ENCODE measurements at regions not wholly inside any gene's neighbourhood (a gene's known extent, or its start where the extent isn't known, plus 50 kb on each side); places are given as distances from the start of the nearest gene placed in this dataset.
A peak's percentile ranks its signal among the peaks of the same experiment; 100 is the strongest.

DNA sequence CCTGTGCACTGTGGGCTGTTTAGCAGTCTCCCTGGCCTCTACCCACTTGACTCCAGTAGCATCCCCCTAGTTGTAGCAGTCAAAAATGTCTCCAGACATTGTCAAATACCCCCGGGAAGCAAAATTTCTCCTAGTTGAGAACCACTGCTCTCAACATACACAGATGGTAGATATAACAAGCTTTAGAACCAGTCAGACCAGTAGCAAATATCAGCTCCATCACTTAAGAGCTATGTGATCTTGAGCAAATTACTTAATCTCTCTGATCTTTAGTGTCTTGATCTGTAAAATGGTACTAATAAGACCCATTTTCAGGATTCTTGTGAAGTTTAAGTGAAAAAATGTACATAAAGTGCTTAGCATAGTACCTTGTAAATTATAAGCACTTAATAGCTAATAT lies 96.2 kb downstream of the DUSP6 start:
- no peak for DNase-seq (ENCODE audit: low read depth)

DNA sequence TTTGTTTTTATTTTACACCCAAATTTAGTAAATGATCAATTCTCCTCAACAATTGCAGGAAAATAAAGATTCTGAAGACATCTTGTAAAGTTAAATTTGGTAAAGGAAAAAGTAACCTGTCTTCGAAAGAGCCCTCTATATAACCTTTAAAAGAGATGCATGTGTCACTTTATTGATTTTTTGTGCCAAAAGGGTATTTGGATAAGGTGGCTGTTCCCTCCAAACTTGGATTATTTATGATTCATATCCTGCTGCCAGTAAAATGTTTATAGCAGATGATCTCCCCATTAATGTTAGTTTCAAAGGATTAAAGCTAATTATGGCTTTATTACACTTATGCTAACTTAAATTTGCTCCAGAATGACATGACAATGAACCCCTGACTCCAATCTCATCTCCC lies 98.8 kb downstream of the DUSP6 start:
- DNase-seq (ENCODE audit: low read depth): no peak

DNA sequence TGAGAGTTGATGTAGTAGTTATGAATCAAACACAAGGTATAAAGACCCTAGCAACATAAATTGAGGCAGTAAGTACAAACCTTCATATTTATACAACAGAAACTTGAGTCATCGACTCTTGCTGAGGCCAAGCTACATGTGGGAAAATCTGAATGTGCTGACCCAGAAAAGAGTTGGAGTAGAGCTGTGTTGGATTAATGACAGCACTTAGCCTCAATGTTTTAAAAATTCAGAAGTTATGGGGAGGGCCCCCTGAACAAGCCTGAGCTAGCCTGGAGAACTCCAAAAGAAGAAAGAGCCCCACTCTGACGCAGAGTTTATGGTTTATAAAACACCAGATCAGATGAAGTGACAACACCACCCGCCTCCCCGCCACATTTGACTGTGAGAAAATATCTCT lies 100.0 kb downstream of the DUSP6 start:
- no peak for DNase-seq (ENCODE audit: low read depth)

DNA sequence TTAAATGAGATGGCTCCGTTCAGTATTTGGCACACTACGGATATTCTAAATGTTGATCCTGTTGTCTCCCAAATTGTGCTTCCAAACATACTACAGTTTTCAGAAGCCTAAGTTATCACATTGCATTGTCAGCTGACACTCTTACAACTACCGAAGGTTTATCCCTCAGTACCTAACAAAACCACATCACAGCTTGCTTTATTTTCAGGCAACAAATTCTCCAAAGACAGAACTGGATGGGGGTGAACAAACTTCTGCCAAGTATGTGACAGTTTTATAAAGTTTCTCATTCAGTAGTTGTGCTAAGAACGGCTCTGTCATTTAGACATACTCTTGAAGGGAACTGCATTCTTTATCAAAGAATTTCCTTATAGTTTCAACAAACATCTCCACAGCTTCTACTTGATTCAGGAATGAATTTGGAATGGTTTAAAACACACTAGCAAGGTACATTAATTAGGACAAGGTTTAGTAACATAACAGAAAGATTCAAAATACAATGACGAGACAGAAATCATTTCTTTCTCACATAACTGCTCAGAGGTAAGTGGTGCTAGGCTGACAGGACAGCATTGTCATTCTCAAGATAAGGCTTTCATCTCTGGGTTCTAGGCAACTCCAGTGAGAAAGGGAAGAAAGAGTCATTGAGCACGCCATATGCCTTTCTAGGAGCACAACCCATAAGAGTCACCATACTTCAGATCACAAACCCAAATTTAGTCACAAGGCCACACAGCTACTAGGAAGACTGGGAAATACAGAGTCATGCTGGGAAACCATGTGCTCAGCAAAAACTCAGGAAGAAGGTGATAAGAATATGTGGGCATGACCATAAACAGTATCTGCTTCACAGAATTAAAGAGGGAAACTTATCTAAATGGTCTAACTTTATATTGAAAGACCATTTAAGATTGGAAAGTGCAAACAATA lies 100.7 kb downstream of the DUSP6 start:
- no peak for DNase-seq (ENCODE audit: low read depth)

DNA sequence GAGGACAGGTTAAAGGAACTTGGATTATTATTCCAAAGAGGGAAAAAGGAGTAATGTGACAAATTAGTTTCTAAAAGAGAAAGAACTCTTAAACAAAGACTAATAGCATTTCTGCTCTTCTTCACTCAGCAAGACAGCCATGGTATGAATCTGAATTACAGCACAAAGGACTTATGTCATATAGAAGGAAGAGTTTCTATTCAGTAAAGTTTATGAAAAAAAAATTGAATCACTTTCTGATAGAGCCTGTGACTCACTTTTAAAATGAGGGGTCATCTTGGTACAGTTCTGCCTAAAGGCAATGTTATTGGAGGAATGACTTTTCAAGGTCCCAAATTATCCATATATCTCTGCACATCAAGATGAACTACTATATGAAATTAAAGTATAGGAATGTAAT lies 101.7 kb downstream of the DUSP6 start:
- DNase-seq (ENCODE audit: low read depth): no peak

DNA sequence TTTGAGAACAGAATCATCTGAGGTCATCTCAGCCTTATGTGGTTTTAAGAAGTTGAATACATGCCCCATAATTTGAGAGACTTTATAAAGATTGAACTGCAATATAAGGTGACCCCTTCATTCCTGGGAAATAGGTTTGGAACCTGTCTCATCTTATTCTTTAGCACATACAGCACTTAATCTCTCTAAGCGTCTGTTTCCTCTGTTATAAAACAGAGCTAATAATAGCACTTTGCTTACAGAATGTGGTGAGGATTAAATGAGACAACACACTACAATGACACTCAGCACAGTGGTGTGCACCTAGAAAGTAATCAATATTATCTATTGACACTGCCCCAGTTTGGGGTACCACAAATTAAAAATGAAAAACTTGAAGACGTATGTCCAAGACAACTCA lies 102.1 kb downstream of the DUSP6 start:
- no peak for DNase-seq (ENCODE audit: low read depth)

DNA sequence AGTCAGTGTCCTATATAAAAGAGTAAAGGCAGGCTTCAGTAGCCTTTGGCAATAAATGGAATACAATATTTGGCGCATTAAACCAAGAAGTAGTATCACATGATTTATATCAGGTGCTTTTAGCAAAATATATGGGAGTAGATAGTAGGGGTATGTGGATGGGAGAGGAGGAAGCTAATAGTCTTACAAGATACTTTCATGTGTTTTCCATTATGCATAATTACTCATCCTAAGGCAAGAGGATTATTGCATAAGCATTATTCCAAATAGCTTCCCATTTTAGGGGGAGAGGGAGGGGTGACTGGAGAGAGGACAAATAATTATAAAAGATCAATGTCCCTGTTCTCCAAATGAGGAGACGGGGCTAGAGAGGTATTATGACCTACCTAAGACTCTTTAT lies 104.3 kb downstream of the DUSP6 start:
- no peak for DNase-seq (ENCODE audit: low read depth)

DNA sequence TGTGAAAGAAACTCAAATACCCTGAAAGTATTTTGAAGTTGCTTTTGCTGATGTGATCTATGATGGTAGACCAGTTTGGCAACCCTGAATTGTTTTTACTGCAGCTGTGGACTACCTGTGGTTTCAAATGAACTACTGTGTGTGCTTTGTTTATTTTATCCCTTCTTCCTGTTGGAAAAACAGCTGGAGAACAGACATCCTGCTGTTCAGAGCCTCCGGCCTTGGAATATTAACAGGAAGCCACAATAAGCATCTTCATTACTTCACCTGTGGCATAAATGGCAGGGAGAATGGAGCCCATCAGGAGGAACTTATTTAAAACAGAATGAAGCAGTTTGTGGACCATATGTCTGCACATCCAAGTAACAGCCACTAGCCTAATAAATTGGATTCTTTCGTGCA lies 104.8 kb downstream of the DUSP6 start:
- DNase-seq (ENCODE audit: low read depth): no peak

DNA sequence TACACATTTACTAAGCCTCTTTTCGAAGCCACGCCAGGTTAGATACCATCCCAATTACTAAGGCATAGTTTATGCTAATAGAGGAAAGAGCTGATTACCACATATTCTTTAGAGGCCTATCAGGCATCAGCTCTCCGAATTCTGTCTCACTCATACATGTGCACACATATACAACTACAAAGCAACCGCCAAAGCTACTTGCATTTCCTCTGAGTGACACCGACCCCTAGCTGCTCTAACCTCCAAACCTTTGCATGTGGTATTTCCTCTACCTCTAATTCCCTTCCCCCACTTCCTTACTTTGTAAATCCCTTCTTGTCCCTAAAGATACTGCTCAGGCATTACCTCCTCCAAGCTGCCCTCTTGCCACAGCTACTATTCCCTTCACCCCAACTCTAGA lies 107.2 kb downstream of the DUSP6 start:
- no peak for DNase-seq (ENCODE audit: low read depth)

DNA sequence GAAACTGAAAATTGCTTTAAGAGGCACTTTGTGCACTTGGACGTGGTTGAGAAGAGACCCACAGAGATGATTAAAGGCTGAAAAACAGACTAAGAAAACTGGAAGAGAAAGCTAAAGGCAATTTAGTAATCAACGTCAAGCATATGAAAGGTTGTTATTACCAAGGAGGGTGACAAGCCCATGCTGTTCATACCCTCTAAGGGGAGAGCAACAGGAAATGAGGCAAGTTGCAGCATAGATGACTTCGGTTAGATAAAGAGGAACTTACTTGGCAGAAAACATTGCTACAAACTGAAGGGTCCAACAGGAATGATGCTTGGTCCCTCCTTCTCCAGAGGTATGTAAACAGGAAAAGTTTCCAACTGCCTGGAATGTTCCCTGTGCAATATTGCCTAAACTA lies 107.8 kb downstream of the DUSP6 start:
- no peak for DNase-seq (ENCODE audit: low read depth)

DNA sequence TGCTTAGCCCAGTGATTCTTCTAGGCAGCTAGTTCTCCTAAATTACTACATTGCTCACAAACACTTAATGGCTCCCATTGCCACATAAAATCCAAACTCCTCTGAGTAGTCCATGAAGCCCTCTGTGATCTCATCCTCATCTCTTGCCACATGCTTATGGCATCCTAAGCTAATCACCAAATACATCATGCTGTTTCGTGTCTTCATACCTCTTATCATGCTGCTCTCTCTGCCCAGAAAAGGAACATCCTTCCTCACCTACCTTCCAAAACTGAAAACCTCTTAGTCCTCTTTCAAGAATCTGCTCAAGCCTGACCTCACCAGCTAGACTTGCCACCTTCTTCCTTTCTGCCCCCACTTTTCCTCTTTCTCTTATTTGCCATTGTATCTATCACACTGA lies 108.5 kb downstream of the DUSP6 start:
- no peak for DNase-seq (ENCODE audit: low read depth)

DNA sequence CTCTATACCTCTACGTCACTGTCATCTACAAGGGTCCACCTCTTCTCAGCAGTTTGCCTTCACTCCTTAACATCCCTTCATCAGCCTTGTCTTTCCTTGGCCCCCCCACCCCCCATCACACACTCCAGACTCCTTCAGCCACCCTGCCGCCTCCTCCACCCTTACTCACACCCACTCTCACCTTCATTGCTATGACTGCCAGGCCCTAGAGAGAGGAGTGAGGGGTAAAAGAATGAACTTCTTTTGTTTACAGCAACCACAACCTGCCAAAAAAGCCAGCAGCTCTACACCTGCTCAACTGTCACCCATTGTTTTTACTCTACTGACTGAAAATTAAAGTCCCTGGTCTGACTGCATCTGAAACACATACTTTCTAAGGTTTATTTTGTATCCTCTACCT lies 112.8 kb downstream of the DUSP6 start:
- DNase-seq (ENCODE audit: low read depth): no peak

DNA sequence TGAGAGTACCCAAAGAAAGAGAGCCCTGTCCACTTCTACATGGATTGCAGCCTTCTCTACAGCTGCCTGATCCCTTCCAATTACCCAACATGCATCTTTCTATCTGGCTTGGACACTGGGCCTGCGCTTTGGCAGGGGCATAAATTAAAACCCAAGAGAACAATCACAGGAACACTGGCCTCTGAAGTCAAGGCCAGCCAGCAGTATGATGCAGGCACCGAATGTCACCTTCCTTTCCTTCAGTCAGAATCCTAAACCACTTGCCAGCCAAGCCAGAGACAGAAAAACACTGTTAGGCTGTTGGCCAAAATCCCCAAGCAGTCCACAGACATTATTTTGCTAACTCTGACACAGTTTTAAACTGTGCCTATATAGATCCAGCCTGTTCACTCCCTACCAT lies 113.7 kb downstream of the DUSP6 start:
- DNase-seq (ENCODE audit: low read depth): no peak

DNA sequence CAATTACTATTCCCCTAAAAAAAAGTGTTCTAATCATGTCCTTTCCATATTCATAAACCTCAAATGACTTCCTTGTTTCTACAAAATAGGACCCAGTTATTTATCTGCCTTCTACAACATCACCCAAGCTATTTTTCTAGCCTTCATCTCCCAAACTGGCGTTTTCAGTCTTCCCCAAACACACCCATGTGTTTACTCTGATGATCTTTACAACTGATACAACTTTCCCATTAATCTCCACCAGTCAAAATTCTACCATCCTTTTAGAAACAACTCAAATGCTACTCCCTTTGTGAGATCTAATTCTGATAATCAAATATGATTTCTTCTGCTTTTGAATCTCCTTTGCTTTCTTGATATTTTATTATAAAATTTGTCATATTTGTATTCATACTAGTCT lies 114.5 kb downstream of the DUSP6 start:
- no peak for DNase-seq (ENCODE audit: low read depth)

DNA sequence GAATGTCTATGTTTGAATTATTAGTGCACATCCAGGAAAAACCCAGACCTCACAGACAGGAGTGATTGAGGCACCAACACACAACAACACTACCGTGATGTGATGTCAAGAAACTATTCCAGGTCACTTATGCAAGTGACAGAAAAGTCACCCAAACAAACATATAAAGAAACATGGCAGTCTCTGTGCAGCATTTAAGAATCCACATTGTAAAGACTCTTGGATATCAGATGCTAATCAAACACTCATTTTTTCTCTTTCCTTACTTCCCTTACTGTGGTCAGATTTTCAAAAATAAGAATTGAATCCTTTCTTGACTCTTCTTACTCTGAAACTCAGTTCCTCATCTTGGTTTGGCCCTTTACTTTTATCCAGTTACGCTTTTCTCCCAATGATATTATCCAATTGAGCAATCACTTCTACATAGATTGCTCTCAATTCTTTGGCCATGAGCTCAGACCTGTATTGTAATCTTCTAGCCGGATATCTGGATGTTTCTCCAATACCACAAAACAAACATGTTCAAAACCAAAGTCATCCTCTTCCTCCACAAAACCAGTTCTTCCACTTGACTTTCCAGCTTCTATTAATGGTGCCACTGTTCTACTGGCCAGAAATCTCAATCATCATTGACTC lies 115.4 kb downstream of the DUSP6 start:
- peak; percentile 32 for DNase-seq (ENCODE audit: low read depth)

DNA sequence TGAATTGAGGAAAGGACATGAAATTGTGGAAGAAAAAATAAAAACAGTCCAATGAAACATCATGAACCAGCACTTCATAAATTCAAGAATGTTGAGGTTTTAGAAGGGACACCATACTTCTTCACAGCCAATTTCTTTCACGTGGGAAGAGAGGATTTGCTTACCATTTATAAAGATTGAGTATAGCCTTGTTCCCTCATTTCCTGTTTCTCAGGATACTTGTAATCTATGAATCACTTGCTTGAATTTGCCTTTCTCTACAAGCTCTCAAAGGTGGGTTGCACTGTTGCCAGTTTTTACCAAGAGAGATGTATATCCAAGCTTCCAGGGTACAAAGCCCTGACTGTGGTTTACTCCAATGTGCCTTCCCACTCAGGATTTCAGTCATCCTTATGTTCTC lies 116.1 kb downstream of the DUSP6 start:
- peak; percentile 41 for DNase-seq (ENCODE audit: low read depth)

DNA sequence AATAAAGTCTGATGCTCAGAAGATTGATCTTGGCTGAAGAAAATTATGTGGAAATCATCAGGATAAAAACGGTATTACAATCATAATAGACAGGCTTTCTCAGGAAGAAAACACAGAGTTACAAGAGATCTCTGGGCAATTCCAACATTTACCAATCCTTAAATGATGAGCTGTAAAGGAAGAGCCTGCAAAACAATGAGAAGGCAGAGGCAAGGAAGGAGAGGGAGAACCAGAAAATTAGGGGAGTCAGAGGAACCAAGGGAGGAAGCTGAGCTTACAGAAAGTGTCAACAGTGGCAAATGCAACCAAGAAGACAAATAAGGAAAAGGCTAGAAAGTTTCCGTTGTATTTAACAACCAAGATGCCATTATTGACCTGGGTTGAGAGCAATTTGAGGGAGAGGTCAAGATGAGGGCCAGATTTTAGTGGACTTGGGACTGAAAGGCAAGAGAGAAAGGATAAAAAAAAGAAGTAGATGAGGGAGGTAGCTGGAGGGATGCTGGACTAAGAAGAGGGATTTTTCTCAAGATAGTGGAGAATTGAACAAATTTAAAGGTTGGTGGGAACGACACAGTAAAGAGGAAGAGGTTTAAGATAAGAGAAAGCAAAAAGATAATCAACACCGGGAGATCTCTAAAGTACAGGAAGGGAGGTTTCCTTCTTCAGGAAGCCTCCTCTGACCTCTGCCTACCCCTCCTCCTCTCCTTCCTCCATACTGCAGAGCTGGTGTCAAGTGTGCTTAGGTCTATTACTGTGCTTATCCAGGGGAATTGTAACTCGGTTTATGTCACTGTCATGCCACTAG lies 116.9 kb downstream of the DUSP6 start:
- no peak for DNase-seq (ENCODE audit: low read depth)

DNA sequence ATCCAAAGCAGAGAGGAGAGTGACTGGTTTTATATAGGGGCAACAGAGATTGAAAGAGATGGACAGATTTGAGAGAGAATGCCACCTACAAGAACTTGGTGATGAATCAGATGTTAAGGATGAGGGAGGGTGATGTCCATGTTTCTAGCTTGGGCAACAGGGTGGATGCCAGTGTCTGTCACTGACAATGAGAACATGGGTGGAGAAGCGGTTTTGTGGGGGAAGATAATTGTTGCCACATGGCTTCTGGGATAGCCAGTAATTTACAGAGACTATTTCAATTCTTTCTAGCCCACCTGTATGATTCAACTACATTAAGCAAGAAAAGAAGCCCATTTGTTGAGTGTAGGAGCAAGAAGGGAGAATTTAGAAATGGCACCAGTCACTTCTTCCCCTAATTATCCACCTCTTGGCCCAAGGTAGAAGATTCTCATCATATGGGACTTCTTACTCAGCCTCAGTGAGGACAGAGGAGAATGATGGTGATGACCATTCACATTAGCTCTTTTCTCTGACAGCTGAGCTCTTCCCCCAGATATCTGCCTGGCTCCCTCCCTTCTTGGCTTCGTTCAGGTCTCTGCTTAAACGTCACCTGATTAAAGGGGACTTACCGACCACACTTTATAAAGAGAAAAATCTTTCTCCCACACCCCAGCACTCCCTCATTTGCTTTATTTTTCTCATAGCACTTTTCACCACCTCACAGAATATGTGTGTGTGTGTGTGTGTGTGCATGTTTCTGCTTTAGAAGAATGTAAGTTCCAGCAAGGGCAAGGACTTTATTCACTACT lies 117.8 kb downstream of the DUSP6 start:
- DNase-seq (ENCODE audit: low read depth): no peak

DNA sequence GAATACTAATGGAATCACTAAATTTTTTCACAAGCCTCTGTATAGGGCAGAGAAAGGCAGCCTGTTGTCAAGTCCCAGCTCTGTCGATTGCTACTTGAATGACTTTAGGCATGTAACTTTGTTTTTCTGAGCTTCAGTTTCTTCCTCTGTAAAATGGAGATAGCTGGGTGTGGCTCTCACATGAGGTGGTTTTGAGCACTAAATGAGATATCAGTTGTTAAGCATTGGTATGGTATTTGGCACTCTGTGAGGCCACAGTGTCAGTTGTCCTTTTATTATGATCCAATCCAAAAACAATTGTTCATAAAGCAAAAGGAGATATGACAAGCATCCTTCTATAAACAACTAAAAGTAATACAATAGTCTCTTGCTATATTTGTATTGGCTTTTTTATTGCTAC lies 120.6 kb downstream of the DUSP6 start:
- DNase-seq (ENCODE audit: low read depth): no peak

DNA sequence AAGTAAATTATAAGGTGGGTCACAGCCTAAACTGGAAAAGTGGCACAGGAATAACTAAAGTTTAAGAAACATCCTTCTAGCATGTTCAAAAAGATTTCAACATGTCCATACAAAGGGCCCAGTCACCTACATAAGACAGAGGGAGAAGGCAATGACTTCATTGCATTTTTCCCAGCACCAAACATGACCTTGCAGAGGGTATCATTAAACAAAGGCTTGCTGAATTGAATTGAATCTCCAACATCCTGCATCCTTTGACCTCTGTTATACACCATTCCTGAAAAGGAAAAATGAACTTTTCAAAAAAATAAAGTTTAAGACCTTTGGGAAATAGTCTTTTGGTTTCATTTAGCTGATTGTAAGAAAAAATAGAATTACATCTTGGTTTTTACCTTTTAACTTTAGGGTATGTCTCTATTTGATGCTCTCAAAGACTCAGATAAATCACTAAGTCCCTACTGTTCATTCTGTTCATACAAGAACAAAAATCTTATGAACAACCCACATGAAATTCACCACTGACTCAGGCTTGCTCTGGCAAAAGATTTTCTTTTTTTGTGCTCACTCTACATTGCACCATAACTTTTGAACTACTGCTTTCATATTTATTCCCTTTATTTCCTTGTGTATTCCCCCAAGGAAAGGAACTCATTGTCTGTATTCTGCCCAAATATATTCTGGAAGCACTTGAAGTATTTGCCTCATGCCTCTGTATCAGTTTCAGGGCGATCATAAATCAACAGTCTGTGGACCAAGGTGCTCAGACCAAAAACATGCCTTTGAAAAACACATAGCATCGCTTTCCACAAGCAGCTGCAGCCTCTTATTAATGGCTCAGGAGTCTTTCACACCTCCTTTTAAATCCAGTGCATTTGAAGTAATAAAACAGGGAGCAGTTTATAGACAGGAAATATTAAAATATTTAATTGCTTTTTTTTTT lies 121.7 kb downstream of the DUSP6 start:
- no peak for DNase-seq (ENCODE audit: low read depth)

DNA sequence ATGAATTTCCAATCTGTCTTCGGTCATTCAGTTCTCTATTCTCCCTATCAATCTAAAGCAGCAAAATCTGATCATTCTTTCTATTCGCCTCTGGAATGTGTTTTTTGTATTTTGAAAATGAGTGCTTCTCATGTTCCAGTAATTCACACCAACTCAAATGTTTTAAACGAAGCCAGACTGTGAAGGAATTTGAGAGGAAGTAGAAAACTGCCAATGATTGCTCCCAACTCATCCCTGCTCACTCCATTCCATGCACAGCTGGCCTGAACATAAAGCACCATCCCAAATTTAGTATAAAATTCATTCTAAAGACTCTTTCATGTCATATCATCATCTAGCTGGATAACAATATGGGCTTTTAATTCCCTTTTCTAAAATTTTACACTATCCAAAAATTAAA lies 123.8 kb downstream of the DUSP6 start:
- DNase-seq (ENCODE audit: low read depth): no peak

Measured in Daoy (cell line).